ENCODE measurements at regions not wholly inside any gene's neighbourhood (a gene's known extent, or its start where the extent isn't known, plus 50 kb on each side); places are given as distances from the start of the nearest gene placed in this dataset.

- no peak for TF ChIP-seq CTCF (IDR thresholded peaks at IDR 0.05)
- no peak for TF ChIP-seq EP300 (IDR thresholded peaks at IDR 0.05; ENCODE audit: low read depth)
- TF ChIP-seq POLR2A (IDR thresholded peaks at IDR 0.05), result no peak
These were observed 542.0 kb downstream of the GBA3 start for GRCh38 chr4:23234716-23235115.

Data from transverse colon (tissue), 3 donors.